ENCODE measurements at regions not wholly inside any gene's neighbourhood (a gene's known extent, or its start where the extent isn't known, plus 50 kb on each side); places are given as distances from the start of the nearest gene placed in this dataset.

DNA sequence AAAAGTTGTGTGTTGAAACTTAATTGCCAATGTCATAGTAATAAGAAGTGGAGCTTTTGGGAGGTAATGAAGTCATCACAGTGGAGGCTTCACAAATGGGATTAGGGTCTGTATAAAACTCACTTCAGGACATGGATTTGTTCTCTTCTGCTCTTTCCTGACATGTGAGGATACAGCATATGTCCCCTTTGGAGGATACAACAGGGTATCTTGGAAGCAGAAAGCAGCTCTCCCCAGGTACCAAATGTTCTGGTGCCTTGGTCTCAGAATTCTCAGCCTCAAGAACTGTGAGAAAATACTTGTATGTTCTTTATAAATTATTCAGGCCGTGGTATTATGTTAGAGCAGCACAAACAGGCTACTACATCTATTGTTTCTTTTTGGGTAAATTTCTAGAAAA, 210.9 kb downstream of the DIPK2A start:
- TF ChIP-seq, protein P1, sequence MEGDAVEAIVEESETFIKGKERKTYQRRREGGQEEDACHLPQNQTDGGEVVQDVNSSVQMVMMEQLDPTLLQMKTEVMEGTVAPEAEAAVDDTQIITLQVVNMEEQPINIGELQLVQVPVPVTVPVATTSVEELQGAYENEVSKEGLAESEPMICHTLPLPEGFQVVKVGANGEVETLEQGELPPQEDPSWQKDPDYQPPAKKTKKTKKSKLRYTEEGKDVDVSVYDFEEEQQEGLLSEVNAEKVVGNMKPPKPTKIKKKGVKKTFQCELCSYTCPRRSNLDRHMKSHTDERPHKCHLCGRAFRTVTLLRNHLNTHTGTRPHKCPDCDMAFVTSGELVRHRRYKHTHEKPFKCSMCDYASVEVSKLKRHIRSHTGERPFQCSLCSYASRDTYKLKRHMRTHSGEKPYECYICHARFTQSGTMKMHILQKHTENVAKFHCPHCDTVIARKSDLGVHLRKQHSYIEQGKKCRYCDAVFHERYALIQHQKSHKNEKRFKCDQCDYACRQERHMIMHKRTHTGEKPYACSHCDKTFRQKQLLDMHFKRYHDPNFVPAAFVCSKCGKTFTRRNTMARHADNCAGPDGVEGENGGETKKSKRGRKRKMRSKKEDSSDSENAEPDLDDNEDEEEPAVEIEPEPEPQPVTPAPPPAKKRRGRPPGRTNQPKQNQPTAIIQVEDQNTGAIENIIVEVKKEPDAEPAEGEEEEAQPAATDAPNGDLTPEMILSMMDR (optimal IDR thresholded peaks at IDR 0.05 in 1 of 3, IDR thresholded peaks at IDR 0.05 in 1 of 3, conservative IDR thresholded peaks at IDR 0.05 in 1 of 3; ENCODE audit: extremely low read depth in 1 of 3, insufficient read depth in 2 of 3, low read length in 3 of 3): no peak
- TF ChIP-seq EZH2 (IDR thresholded peaks at IDR 0.05; ENCODE audit: low read length): no peak
